Adrenal gland (tissue), 9 donors: ENCODE measurements at regions not wholly inside any gene's neighbourhood (a gene's known extent, or its start where the extent isn't known, plus 50 kb on each side); places are given as distances from the start of the nearest gene placed in this dataset.
"Not testable (repeated sequence)": the region's sequence is repeated elsewhere in the genome, so short reads cannot be mapped to it uniquely, and the experiment has no call there.

Experiments used
- DNase-seq, 7 donors: peaks; one replicate each; pipeline ENCODE4 v3.0.0-alpha.2; 2019 to 2020
- H3K27ac ChIP-seq, 5 donors: fragments of 200-600 bp; sonication (generic) in 4 of 5; 1 replicate in 3 of 5; 2 replicates in 2 of 5; pipeline versions ENCODE4 v1.5.1 to v1.8.0; 2016 to 2020; ENCODE audit warnings: mild to moderate bottlenecking in 1 of 5
- H3K27me3 ChIP-seq: fragments of 200-600 bp; 2 replicates; pipeline ENCODE4 v1.8.0; 2021
- H3K36me3 ChIP-seq, 2 donors: fragments of 200-600 bp; replicated peaks in 1 of 2; 1 replicate in 1 of 2; 2 replicates in 1 of 2; pipeline versions ENCODE4 v1.5.1 to v1.8.0; 2018 to 2022
- H3K4me1 ChIP-seq, 2 donors: fragments of 200-600 bp; replicated peaks in 1 of 2; 1 replicate in 1 of 2; 2 replicates in 1 of 2; pipeline versions ENCODE4 v1.5.1 to v1.8.0; 2018 to 2021
- H3K4me3 ChIP-seq, 4 donors: fragments of 200-600 bp; sonication (generic) in 3 of 4; one replicate each; pipeline ENCODE4 v1.5.1; 2016 to 2018
- H3K9me3 ChIP-seq, 3 donors: fragments of 200-600 bp; sonication (generic) in 1 of 3; replicated peaks in 1 of 3; 1 replicate in 2 of 3; 2 replicates in 1 of 3; pipeline versions ENCODE4 v1.5.1 to v1.8.0; 2016 to 2021
- POLR2A ChIP-seq, 2 donors: fragments of 450-650 bp; IDR thresholded peaks; one replicate each; pipeline ENCODE4 v1.6.1; 2017; ENCODE audit warnings: antibody characterized with exemption in 2 of 2, mild to moderate bottlenecking in 2 of 2, moderate library complexity in 1 of 2
- WGBS, 4 donors: extraction: QIAGEN DNeasy Blood & Tissue Kit in 2 of 4; methylation state at CpG; one replicate each; pipeline versions ENCODE4 v1.1.5 to v1.1.7; 2013 to 2017; 5-methylcytosine and 5-hydroxymethylcytosine counted together
- intact Hi-C, 2 donors: fragments of 100-400 bp; cut with DNase I; formaldehyde crosslinking; loops; one replicate each; pipeline versions ENCODE4 v1.14.1 to v1.15.0; 2022 to 2023
- TF ChIP-seq, protein P1 (sequence below), 6 experiments: fragments of 450-650 bp in 4 of 6; fragments of 200-600 bp in 2 of 6; sonication (generic) in 1 of 6; IDR thresholded peaks; 1 replicate in 5 of 6; 2 replicates in 1 of 6; pipeline versions ENCODE4 v1.5.1 to v1.8.0; 2016 to 2021; ENCODE audit warnings: antibody characterized with exemption in 6 of 6, mild to moderate bottlenecking in 2 of 6, moderate library complexity in 1 of 6
- donor health status: healthy with polysubstance abuse.
- donor health status: Bipolar disorder and iron deficiency.
- donor health status: DM: yes; HTN: yes; CAD: no.
- donor health status: DM: no; HTN: no; CAD: no.
- donor health status: DM: no; HTN: no; CAD: no.

DNA sequence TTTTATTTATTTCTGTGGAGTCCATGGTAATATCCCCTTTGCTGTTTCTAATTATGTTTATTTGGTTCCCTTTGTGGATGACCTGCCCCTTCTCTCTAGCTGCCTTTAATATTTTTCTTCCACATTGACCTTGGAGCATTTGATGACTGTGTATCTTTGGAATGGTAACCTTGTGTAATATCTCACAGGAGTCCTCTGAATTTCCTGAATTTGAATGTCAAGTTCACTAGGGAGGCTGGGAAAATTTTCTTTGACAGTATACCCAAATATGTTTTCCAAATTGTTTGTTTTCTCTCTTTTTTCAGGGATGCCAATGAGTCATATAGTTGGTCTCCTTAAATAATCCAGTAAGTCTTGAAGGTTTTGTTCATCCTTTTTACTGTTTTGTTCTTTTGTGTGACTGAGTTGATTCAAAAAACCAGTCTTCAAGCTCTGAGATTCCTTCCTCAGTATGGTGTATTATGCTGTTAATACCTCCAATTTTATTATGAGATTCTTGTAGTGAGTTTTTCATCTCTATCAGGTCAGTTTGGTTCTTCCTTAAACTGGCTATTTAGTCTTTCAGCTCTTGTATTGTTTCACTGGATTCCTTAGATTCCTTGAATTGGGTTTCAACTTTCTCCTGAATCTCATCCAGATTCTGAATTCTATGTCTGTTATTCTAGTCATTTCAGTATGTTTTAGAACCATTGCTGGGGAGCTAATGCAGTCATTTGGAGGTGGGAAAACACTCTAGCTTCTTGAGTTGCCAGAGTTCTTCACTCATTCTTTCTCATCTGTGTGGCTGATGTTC, 349.0 kb upstream of the TARS1 start:
- TF ChIP-seq, protein P1, sequence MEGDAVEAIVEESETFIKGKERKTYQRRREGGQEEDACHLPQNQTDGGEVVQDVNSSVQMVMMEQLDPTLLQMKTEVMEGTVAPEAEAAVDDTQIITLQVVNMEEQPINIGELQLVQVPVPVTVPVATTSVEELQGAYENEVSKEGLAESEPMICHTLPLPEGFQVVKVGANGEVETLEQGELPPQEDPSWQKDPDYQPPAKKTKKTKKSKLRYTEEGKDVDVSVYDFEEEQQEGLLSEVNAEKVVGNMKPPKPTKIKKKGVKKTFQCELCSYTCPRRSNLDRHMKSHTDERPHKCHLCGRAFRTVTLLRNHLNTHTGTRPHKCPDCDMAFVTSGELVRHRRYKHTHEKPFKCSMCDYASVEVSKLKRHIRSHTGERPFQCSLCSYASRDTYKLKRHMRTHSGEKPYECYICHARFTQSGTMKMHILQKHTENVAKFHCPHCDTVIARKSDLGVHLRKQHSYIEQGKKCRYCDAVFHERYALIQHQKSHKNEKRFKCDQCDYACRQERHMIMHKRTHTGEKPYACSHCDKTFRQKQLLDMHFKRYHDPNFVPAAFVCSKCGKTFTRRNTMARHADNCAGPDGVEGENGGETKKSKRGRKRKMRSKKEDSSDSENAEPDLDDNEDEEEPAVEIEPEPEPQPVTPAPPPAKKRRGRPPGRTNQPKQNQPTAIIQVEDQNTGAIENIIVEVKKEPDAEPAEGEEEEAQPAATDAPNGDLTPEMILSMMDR (IDR thresholded peaks at IDR 0.05) = no peak
- TF ChIP-seq POLR2A (IDR thresholded peaks at IDR 0.05) = no peak
- no peak for DNase-seq
- intact Hi-C loops = no loop called here
- H3K4me1 ChIP-seq = peaks cover 5% of the 10 kb centered on the region in 2 donors
- no peak overlapping the region for H3K4me3 ChIP-seq
- H3K36me3 ChIP-seq = no peaks in the 10 kb centered on the region
- no peaks in the 10 kb centered on the region for H3K9me3 ChIP-seq
- no peak overlapping the region for H3K27ac ChIP-seq
- H3K27me3 ChIP-seq = no peaks in the 10 kb centered on the region

DNA sequence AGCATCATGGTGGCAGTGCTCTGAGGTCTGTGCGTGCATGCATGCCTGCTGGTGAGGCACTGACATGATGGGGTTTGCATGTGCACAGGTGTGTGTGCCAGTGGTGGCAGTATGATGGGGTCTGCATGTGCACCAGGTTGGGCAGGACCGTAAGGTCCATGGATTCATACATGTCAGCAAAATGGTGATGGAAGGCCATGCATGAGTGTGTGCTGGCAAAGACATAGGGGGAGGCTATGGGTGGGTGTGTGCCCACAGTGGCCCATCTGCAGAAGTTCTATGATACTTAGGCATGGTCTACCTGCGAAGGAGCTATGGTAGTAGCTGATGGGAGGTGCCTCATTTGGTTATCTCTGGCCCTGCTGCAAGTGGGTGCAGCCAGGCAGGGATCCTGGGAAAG, 348.0 kb upstream of the TARS1 start:
- intact Hi-C loops = no loop called here
- no peak overlapping the region for H3K27ac ChIP-seq
- 71 to 100% (median 94%) methylated on average over 2 to 3 of the region's 3 CpGs for WGBS, 4 donors
- peaks cover 5% of the 10 kb centered on the region in 2 donors for H3K4me1 ChIP-seq
- no peak overlapping the region for H3K4me3 ChIP-seq
- no peaks in the 10 kb centered on the region for H3K36me3 ChIP-seq
- DNase-seq = no peak
- no peaks in the 10 kb centered on the region for H3K27me3 ChIP-seq
- no peaks in the 10 kb centered on the region for H3K9me3 ChIP-seq
- TF ChIP-seq, protein P1 (IDR thresholded peaks at IDR 0.05) = no peak
- no peak for TF ChIP-seq POLR2A (IDR thresholded peaks at IDR 0.05)

DNA sequence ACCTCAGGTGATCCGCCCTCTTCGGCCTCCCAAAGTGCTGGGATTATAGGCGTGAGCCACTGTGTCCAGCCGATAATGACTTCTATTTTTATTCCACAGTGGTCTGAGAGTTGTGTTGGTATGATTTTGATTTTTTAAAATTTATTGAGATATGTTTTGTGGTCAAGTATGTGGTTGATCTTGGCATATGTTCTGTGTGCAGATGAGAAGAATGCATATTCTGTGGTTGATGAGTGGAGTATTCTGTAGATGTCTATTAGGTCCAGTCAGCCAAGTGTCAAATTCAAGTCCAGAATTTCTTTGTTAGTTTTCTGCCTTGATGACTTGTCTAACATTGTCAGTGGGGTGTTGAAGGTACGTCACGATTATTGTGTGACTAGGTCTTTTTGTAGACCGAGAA, 338.2 kb upstream of the TARS1 start:
- H3K4me3 ChIP-seq = no peak overlapping the region
- H3K27ac ChIP-seq = no peak overlapping the region
- H3K36me3 ChIP-seq = no peaks in the 10 kb centered on the region
- no peaks in the 10 kb centered on the region for H3K27me3 ChIP-seq
- TF ChIP-seq POLR2A (IDR thresholded peaks at IDR 0.05) = no peak
- TF ChIP-seq, protein P1 (IDR thresholded peaks at IDR 0.05) = no peak
- intact Hi-C loops = no loop called here
- 86 to 95% (median 92%) methylated on average over 7 of the region's 7 CpGs for WGBS, 4 donors
- DNase-seq = no peak
- no peaks in the 10 kb centered on the region for H3K9me3 ChIP-seq
- no peaks in the 10 kb centered on the region for H3K4me1 ChIP-seq

DNA sequence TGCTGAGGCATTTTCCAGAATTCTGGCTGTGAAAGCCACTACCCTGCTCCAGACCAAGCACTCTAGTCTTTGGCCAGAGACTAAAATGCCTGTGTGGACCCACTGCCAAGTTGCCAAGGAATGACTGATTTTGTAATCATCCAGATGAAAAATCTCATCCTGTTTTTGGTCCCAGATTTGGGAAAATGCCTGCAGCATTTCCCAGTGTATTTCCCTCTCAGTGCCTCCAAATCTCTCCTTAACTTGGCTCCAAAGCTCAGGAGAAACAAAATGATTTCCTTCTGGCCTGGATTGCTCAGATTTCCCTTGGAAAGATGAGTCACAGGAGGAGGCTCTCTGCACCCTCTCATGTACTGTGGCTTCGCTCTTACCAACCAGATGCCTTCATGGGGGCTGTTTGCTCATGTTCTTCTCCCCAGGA, 335.2 kb upstream of the TARS1 start:
- intact Hi-C loops = no loop called here
- Histone ChIP-seq H3K27me3 (no peaks in the 10 kb centered on the region), H3K27ac (no peak overlapping the region), H3K4me3 (no peak overlapping the region), H3K36me3 (no peaks in the 10 kb centered on the region), H3K4me1 (no peaks in the 10 kb centered on the region), H3K9me3 (no peaks in the 10 kb centered on the region)
- no peak for TF ChIP-seq POLR2A (IDR thresholded peaks at IDR 0.05)
- TF ChIP-seq, protein P1 (IDR thresholded peaks at IDR 0.05) = no peak
- no peak for DNase-seq
- 67 to 88% (median 76%) methylated on average over 1 of the region's 1 CpG for WGBS, 4 donors

DNA sequence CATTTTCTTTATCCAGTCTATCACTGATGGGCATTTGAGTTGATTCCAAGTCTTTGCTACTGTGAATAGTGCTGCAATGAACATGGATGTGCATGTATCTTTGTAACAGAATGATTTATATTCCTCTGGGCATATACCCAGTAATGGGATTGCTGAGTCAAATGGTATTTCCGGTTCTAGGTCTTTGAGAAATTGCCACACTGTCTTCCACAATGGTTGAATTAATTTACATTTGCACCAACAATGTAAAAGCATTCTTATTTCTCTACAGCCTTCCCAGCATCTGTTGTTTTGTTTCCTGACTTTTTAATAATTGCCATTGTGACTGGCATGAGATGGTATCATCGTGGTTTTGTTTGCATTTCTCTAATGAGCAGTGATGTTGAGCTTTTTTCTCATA, 330.3 kb upstream of the TARS1 start:
- H3K27ac ChIP-seq, H3K27me3 ChIP-seq, H3K4me1 ChIP-seq, intact Hi-C loops, H3K9me3 ChIP-seq, H3K36me3 ChIP-seq, DNase-seq, H3K4me3 ChIP-seq: not testable (repeated sequence)
- WGBS, 4 donors = 66 to 81% (median 73%) methylated on average over 2 of the region's 2 CpGs
